NCI-H226 (cell line): ENCODE measurements at regions not wholly inside any gene's neighbourhood (a gene's known extent, or its start where the extent isn't known, plus 50 kb on each side); places are given as distances from the start of the nearest gene placed in this dataset.
"Not testable (repeated sequence)": the region's sequence is repeated elsewhere in the genome, so short reads cannot be mapped to it uniquely, and the experiment has no call there.

ENCODE experiments used
- DNase-seq: peaks from one replicate; pipeline ENCODE4 v3.0.0-alpha.2; 2015

DNA sequence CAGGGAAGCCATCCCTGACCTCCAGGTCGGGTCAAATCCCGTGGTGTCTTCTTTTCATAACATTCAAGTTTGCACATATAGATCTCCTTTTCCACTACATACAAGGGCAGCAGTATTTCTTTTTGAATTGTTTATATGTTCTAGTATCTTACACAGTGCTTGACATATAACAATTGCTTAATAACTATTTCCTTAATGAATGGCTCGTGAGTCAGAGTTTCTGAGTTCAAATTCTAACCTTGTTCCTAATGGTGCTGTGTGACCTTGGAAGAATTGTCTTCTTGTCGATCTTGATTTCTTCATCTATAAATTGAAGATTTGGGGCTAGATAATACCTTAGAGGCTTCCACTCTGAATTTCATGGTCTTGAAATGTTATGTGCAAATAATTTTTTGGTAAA, 57.2 kb upstream of the PELI2 start:
- DNase-seq = no peak

DNA sequence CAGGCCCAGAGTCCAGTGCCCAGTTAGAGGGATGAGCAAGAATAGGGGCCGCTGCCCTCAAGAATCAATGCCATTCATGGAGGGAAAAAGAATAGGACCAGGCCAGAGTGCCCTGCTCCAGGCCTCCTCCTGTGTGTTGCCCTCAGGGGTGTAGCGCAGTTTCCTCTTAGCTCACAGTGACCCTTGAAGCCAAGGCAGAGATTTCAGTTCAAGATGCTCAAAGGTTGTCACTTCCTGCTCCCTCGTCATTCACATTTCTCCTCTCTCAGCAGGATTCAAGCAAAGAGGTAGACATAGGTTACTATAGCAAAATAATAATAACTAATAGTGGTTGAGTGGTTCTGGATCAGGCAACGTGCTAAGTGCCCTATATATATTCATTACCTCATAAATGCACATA, 55.1 kb upstream of the PELI2 start:
- no peak for DNase-seq

DNA sequence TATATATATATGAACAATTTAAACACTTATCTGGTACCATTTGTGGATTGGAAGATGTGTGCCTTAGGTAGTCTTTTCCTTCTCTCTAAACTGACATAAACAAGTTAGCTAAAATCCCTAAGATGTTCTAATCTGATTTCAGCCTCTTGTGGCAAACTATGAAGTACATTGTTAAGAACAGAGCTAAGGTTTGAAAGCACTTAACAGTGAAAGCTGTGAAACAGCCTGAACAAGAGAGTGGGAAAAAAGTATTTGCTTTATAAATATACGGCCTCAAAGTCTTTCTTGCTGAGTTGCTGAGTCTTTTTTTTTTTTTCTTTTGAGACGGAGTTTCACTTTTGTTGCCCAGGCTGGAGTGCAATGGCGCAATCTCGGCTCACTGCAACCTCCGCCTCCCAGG, 53.7 kb upstream of the PELI2 start:
- DNase-seq = no peak

DNA sequence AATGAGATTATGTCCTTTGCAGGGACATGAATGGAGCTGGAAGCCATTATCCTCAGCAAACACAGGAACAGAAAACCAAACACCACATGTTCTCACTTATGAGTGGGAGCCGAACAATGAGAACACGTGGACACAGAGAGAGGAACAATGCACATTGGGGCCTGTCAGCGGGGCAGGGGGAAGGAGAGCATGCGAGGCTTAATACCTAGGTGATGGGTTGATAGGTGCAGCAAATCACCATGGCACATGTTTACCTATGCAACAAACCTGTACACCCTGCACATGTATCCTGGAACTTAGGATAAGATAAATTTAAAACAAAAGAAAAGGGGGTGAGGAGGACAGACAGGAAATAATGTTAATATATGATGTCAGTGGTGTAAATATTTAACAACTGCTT, 53.0 kb upstream of the PELI2 start:
- DNase-seq = not testable (repeated sequence)

DNA sequence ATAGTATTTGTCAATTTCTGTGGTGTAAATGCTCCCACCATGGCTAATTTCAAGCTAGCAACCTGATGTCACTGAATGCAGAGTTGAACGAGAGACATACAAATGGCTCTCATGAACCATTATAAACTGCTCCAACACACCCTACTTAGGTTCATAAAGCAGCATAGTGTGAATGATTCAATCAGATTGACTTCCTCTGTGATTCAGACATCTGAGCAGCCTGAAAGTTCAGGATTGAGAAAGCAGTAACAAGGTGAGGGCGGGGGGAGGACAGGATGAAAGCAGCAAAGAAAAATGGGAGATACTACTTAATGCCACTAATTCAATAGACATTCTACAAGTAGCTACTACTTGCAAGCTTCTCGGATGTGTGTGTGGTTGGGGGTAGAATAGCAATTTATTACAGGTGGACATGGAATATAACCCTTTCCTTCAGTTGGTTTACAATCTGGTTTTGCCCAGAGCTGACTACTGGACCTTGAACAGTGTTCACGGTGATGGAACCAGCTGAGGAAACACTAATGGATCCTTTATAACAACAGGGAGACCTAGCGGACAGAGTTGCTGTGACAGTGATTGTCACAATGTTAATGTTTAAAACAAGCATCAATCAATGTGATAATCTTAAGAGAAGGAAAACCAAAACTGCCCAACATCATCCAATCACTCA, 52.5 kb upstream of the PELI2 start:
- no peak for DNase-seq
